ENCODE measurements at regions not wholly inside any gene's neighbourhood (a gene's known extent, or its start where the extent isn't known, plus 50 kb on each side); places are given as distances from the start of the nearest gene placed in this dataset.

DNA sequence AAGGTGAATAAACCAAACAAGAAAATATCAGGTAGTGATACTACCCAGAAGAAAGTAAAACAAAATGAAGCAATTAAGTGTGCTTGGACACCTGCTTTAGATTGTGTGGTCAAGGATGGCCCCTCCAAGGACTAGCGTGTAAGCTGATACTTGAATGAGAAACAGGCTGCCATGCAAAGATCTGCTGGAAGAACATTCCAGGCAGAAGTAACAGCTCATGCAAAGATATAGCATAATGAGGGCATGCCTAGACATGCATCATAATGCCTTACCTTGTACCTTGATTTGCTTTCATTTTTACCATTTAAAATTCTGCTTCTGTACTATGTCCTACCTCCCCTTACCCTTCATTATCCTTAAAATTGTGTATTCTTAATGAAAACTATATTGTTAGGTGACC, 74.8 kb upstream of the HDAC9 start:
- no peak for DNase-seq

DNA sequence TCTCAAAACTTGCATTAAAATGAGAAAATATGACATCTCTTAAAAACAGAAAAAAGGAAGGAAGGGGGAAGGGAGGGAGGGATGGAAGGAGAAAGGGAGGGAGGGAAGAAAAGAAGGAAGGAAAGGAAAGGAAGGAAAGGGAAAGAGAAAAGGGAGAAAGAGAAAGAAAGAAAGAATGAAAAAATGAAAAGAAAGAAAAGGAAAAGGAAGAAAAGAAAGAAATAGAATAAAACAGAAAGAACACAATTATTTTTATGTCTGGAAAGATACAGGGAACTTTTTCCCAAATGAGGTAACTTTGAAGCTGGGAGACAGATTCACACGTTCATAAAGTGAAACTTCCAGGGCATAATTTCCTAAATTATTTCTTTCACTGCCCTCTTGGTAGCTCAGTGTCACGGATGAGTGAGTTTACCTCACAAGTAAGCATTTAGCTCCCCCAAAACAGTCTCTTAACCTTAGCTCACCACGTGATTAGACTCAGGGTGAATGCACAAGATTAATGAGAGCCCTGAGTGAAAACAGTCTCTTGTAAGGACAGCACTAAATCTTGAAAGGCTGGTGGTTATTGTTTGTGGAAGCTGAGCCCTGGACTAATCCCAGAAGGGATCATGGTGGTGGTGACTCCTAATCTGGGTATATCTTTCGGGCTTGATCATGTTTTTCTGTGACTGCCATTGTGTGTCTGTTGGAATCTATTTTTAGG, 74.1 kb upstream of the HDAC9 start:
- DNase-seq = no peak

DNA sequence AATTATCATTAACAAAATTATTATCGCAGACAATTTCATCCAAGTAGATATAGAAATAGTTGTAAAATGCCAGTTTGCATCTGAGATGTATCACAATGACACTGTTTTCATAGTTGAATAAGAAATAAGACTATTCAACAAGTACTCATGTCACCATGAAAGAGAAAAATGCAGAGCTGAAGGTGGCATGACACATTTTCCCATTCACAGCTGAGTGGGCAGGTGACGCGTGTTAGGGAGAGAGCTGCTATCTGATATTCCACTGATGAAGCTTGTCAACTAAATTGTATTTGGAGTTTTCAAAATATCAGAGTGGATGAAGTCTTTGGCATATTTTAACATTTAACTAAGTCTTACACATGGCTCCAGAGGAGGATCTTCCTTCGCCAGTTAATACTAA, 70.3 kb upstream of the HDAC9 start:
- DNase-seq = no peak

DNA sequence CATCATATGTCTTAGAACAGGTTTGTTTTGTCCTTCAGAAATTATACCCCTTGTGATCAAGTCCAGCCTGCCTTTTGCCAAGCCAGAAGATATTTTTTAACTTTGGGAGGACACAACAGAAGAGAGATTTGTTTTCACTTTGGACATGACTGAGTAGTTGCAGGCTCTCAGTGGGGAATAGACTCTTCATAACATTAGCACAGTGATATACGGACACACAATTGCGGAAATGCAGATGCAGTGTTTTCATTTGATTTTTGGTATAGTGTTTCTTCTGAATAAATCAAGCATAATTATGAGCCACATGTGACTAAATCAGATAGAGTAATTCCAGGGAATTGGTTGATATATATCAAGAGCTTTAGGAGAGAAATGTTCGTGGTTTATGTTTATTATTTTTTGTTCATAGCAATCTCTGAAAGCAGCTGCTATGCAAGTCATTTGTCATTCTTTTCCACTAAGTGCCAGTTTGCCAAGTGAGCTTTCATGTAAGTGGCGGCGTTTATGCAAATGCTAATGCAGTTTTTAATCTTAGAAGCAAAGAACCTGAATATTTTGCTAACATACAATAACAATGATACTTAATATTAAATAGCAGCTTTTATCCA, 69.6 kb upstream of the HDAC9 start:
- peak in 1 of 2 experiments; percentile 43 for DNase-seq

DNA sequence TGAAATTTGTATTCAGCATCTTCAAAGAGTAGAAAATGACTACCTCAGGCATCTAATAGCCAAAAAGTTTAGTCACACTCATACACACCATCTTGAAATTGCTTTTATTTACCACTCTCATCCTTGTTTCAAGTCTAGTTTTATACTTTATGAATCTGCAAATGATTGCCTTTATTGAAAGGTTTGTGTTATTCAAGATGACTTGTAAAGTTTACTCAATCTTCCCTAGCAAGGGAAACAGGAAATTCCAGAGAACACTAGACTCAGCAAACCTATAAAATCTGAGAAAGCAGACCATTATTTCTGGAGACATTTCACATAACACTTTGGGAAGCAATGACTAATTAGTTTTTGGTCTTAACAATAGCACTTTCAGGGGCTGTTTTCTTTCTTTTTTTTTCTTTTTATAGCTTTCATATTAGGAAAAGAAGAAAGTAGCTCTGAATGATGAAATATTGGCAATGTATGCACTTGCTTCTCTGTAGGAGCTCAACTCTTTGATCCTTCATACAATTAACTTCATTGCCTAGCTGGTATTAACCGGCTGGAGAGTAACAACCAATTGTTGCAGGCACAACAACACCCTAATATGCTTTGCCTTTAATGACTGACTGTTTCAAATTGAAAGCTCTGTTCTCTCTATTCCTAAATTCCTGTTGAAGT, 68.9 kb upstream of the HDAC9 start:
- no peak for DNase-seq

DNA sequence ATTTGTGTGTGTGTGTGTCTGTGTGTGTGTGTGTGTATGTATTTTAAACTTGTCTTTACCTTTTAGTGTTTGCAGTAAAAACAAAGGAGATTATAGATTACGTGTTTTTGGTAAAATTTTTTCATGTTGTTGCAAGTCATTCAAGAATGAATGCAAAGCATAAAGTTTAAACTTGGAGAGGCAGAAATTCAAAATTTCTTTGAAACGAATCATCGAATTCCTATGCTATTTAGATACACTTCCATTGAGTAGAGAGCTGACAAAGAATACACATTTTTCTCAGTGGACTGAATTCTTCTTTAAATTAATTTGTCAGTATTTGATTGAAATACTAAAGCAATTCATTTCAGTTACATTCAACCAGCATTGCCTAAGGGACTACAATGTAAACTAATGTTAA, 66.0 kb upstream of the HDAC9 start:
- DNase-seq = no peak

DNA sequence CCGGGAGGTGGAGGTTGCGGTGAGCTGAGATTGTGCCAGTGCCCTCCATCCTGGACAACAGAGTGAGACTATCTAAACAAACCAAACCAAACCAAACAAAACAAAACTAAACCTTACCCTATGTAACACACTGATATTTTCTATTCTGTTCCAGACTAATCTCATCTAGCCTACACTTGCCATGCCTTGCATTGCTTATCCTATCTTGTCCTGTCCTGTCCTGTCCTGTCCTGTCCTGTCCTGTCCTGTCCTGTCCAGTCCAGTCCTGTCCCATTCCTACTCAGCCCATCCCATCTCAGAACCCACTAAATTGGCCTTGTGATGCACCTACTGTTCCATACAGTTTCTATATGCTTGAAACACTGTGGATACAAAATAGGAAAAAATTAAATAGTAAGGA, 64.7 kb upstream of the HDAC9 start:
- DNase-seq = no peak

DNA sequence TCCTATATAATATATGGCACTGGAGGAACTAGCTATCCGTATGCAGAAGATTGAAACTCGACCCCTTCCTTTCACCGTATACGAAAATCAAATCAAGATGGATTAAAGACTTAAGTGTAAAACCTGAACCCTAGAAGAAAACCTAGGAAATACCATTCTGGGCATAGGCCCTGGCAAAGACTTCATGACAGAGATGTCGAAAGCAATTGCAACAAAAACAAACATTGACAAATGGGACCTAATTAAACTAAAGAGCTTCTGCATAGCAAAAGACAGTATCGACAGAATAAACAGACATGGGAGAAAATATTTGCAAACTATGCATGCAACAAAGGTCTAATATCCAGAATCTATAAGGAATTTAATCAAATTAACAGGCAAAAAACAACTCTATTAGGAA, 61.4 kb upstream of the HDAC9 start:
- no peak for DNase-seq

DNA sequence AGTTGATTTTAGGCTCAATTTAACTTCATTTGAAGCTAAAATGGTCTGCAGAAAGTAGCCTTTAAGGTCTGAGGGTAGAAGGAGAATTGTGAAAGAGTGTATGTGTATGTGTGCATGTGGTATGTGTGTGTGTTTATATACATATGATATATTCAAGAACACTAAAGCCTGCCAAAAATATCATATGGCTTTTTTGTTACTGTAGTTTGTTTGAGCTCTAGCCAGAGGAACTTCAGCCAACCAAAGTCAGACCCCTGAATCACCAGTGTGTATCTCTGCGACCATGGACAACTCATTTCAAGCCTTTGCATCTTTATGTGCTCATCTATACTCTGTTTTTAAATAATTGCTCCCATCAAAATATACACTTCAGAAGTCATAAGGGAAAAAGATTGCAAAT, 58.4 kb upstream of the HDAC9 start:
- no peak for DNase-seq

DNA sequence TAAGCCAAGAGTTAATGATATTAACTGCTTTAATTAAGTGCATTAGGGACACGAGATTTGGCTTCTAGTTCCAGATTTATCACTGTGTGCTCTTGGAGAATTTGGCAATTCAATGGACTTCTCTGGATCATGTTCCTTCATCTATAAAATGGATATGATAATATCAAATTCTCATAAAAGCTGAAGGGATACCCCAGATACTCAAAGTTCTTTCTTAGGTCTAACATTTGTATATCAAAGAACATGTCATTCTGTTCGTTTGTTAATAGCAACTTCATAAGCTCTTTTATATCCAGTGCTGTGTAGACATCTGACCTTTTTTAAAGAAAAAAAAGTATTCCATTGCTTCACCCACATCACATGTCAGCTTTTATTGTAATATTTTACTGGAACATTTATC, 54.6 kb upstream of the HDAC9 start:
- no peak for DNase-seq

DNA sequence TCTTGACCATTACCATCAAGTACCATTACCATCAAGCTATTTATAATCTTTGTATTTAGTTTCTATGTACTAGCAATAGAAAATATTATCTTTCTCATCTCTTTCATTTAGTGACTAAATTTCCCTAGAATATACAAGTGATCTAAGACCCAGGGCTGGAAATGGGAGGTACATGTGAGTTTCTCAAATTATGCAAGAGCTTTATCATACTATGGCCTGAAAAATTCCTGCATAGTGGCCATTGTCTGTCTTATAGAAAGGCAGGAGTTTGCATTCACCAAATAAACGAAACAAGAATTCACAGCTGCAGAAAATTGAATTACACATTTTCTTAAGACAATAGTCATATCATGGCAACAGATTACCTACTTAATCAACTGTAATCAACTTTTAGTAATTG, 50.7 kb upstream of the HDAC9 start:
- no peak for DNase-seq

DNA sequence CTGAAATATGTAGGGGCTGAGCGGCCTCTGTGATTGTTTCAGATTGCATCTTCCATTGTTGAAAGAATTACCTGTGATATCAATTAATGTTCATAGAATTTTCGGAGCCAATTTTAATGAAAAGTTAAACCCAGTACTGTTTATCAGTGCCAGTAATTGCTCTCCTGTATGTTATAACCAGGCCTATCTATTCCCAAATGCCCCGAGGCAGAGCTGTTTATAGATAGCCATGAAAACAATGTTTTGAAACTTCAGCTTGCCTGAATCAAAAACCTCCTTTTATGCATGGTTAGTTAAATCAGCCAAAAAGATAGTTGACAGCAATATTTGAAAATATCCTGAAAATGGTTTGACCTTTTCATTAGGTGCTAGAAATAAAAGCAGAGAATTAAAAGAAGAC, 50.1 kb upstream of the HDAC9 start:
- DNase-seq = peak in 1 of 2 experiments; percentile 14

Data from NCI-H2081 (cell line).